IMR-90 (cell line): ENCODE measurements at regions not wholly inside any gene's neighbourhood (a gene's known extent, or its start where the extent isn't known, plus 50 kb on each side); places are given as distances from the start of the nearest gene placed in this dataset.

Experiments
- ATAC-seq: fragments of 200-7000 bp; cut with Tn5 transposase; 2 replicates; pipeline ENCODE4 v1.9.1; 2020; ENCODE audit warnings: low read depth, mild to moderate bottlenecking, moderate library complexity
- BruUV-seq: library from RNA; stranded (reverse); fragments of 400-500 nt; replicated peaks from 2 replicates; lab custom pipeline; 2021; lab: Mats Ljungman, UMichigan
- CTCF ChIA-PET: fragments of 300-600 bp; formaldehyde crosslinking; extraction: SDS; loops from one replicate; lab custom pipeline; 2021; ENCODE audit warnings: antibody characterized with exemption; lab: Yijun Ruan, JAX
- POLR2A ChIA-PET: fragments of 300-600 bp; sonication (Branson Sonifier 250); formaldehyde crosslinking; loops from one replicate; lab custom pipeline; 2022; ENCODE audit warnings: antibody characterized with exemption; ENCODE audit not compliant: unreplicated experiment; lab: Charles Lee
- DNase-seq: peaks from one replicate; pipeline ENCODE4 v3.0.0; 2013
- H2AFZ ChIP-seq: replicated peaks from 2 replicates; pipeline ENCODE3; 2013; ENCODE audit warnings: low read length, mild to moderate bottlenecking; ENCODE audit not compliant: poor library complexity
- H2AK5ac ChIP-seq: 2 replicates; pipeline ENCODE4 v1.6.1; 2013; ENCODE audit warnings: low read depth, low read length, inconsistent platforms
- H2AK9ac ChIP-seq: replicated peaks from 2 replicates; pipeline ENCODE3; 2013; ENCODE audit warnings: mild to moderate bottlenecking, low read depth, low read length, moderate library complexity; ENCODE audit not compliant: poor library complexity
- H2BK120ac ChIP-seq: 2 replicates; pipeline ENCODE4 v1.6.1; 2013; ENCODE audit warnings: low read depth, low read length, inconsistent platforms
- H2BK15ac ChIP-seq: 3 replicates; pipeline ENCODE4 v1.6.1; 2013; ENCODE audit warnings: low read depth, low read length, inconsistent platforms
- H2BK20ac ChIP-seq: 2 replicates; pipeline ENCODE4 v1.6.1; 2013; ENCODE audit warnings: low read depth, mild to moderate bottlenecking, inconsistent platforms, low read length, moderate library complexity
- H2BK5ac ChIP-seq: 2 replicates; pipeline ENCODE4 v1.6.1; 2013; ENCODE audit warnings: mild to moderate bottlenecking, low read depth, low read length, inconsistent platforms; ENCODE audit not compliant: poor library complexity, severe bottlenecking
- H3K14ac ChIP-seq: replicated peaks from 2 replicates; pipeline ENCODE4 v1.6.1; 2013; ENCODE audit warnings: low read depth, low read length, inconsistent platforms
- H3K18ac ChIP-seq: 2 replicates; pipeline ENCODE4 v1.6.1; 2013; ENCODE audit warnings: low read depth, low read length, control low read depth
- H3K23ac ChIP-seq: 2 replicates; pipeline ENCODE4 v1.6.1; 2013; ENCODE audit warnings: low read depth, low read length, inconsistent platforms
- H3K27ac ChIP-seq: 2 replicates; pipeline ENCODE4 v1.5.1; 2013; ENCODE audit warnings: mild to moderate bottlenecking, control low read depth, low read length; ENCODE audit not compliant: insufficient read depth
- H3K27me3 ChIP-seq: 2 replicates; pipeline ENCODE4 v1.6.1; 2013; ENCODE audit warnings: low read length; ENCODE audit not compliant: control insufficient read depth, insufficient read depth
- H3K36me3 ChIP-seq: 2 replicates; pipeline ENCODE4 v1.6.1; 2013; ENCODE audit warnings: low read length, mixed read lengths; ENCODE audit not compliant: control insufficient read depth, insufficient read depth
- H3K4ac ChIP-seq: 2 replicates; pipeline ENCODE4 v1.6.1; 2013; ENCODE audit warnings: low read depth, low read length, inconsistent platforms
- H3K4me1 ChIP-seq: 2 replicates; pipeline ENCODE4 v1.6.1; 2013; ENCODE audit warnings: low read length, mixed read lengths; ENCODE audit not compliant: control insufficient read depth, insufficient read depth
- H3K4me2 ChIP-seq: 2 replicates; pipeline ENCODE4 v1.6.1; 2013; ENCODE audit warnings: low read depth, mild to moderate bottlenecking, control low read depth, low read length, moderate library complexity
- H3K4me3 ChIP-seq: 2 replicates; pipeline ENCODE4 v1.5.1; 2013; ENCODE audit warnings: low read depth, mild to moderate bottlenecking, control low read depth, low read length, moderate library complexity; ENCODE audit not compliant: insufficient read depth
- H3K56ac ChIP-seq: 2 replicates; pipeline ENCODE4 v1.6.1; 2013; ENCODE audit warnings: low read length, inconsistent platforms; ENCODE audit not compliant: insufficient read depth; ENCODE audit errors: extremely low read depth
- H3K79me1 ChIP-seq, 2 experiments: 2 replicates each; pipeline ENCODE4 v1.6.1; 2013; ENCODE audit warnings: low read length in 2 of 2, inconsistent platforms in 1 of 2, low read depth in 1 of 2
- H3K9ac ChIP-seq: 2 replicates; pipeline ENCODE4 v1.6.1; 2013; ENCODE audit warnings: low read depth, low read length, control low read depth
- H3K9me1 ChIP-seq: 2 replicates; pipeline ENCODE4 v1.6.1; 2013; ENCODE audit warnings: low read length, inconsistent platforms; ENCODE audit not compliant: insufficient read depth
- H3K9me3 ChIP-seq: 2 replicates; pipeline ENCODE4 v1.6.1; 2013; ENCODE audit warnings: low read length; ENCODE audit not compliant: control insufficient read depth, insufficient read depth
- H4K20me1 ChIP-seq: 2 replicates; pipeline ENCODE4 v1.6.1; 2013; ENCODE audit warnings: low read length, inconsistent platforms; ENCODE audit not compliant: insufficient read depth
- H4K5ac ChIP-seq: 2 replicates; pipeline ENCODE4 v1.6.1; 2013; ENCODE audit warnings: mild to moderate bottlenecking, low read depth, low read length, control low read depth
- H4K8ac ChIP-seq, 2 experiments: 2 replicates each; pipeline ENCODE4 v1.6.1; 2013; ENCODE audit warnings: low read depth in 2 of 2, low read length in 2 of 2, control low read depth in 1 of 2, inconsistent platforms in 1 of 2
- H4K91ac ChIP-seq: 2 replicates; pipeline ENCODE4 v1.6.1; 2013; ENCODE audit warnings: low read depth, low read length, inconsistent platforms; ENCODE audit not compliant: insufficient read depth
- CEBPB ChIP-seq: IDR thresholded peaks from 2 replicates; pipeline ENCODE4 v1.6.1; 2012; ENCODE audit warnings: low read depth, low read length, improper control_type of control experiment
- CHD1 ChIP-seq: IDR thresholded peaks from 2 replicates; pipeline ENCODE4 v1.6.1; 2012; ENCODE audit warnings: low read depth, low read length, improper control_type of control experiment
- CTCF ChIP-seq: conservative IDR thresholded peaks from 2 replicates; pipeline ENCODE4 v1.5.1; 2012; ENCODE audit warnings: mild to moderate bottlenecking, low read depth, low read length, improper control_type of control experiment
- ELK1 ChIP-seq: fragments of 150-350 bp; IDR thresholded peaks from 2 replicates; pipeline ENCODE4 v1.6.1; 2016; ENCODE audit warnings: low read depth, mild to moderate bottlenecking, low read length, moderate library complexity, borderline replicate concordance
- MAFK ChIP-seq: IDR thresholded peaks from 2 replicates; pipeline ENCODE4 v1.6.1; 2012; ENCODE audit warnings: low read depth, low read length, improper control_type of control experiment
- MAZ ChIP-seq: IDR thresholded peaks from 2 replicates; pipeline ENCODE4 v1.6.1; 2012; ENCODE audit warnings: low read depth, mild to moderate bottlenecking, low read length, improper control_type of control experiment, moderate library complexity, borderline replicate concordance
- MXI1 ChIP-seq: IDR thresholded peaks from 2 replicates; pipeline ENCODE4 v1.6.1; 2012; ENCODE audit warnings: low read depth, mild to moderate bottlenecking, low read length, moderate library complexity, borderline replicate concordance
- NFE2L2 ChIP-seq: fragments of 150-350 bp; IDR thresholded peaks from 2 replicates; pipeline ENCODE4 v1.6.1; 2016; ENCODE audit warnings: low read depth, mild to moderate bottlenecking, low read length
- POLR2A ChIP-seq: IDR thresholded peaks from 2 replicates; pipeline ENCODE4 v1.6.1; 2012; ENCODE audit warnings: mild to moderate bottlenecking, low read depth, low read length
- SMC3 ChIP-seq: fragments of 150-350 bp; IDR thresholded peaks from 2 replicates; pipeline ENCODE4 v1.6.1; 2016; ENCODE audit warnings: low read depth, mild to moderate bottlenecking, antibody characterized with exemption, low read length, moderate library complexity
- WGBS, 2 experiments: methylation state at CpG; one replicate each; pipeline versions ENCODE4 v1.1.5 to v1.1.7; 2013; ENCODE audit warnings: missing lambda C conversion rate in 2 of 2; ENCODE audit not compliant: insufficient read length in 1 of 2; ENCODE audit errors: extremely low coverage in 2 of 2; 5-methylcytosine and 5-hydroxymethylcytosine counted together
- dilution Hi-C: fragments of 300-500 bp; cut with HindIII; formaldehyde crosslinking; loops from one replicate; pipeline ENCODE4 v1.14.3; 2018; ENCODE audit warnings: low sequenced_read_pairs; ENCODE audit not compliant: unreplicated experiment
- in situ Hi-C: fragments of 300-500 bp; cut with MboI; formaldehyde crosslinking; loops from 3 replicates; pipeline ENCODE4 v1.14.3; 2019; ENCODE audit warnings: low sequenced_read_pairs, inconsistent platforms, mixed read lengths
- intact Hi-C: fragments of 100-400 bp; cut with micrococcal nuclease; formaldehyde crosslinking; loops from 2 replicates; pipeline ENCODE4 v1.10.0; 2022

- no peaks in the 10 kb centered on the region for H3K36me3 ChIP-seq
- H3K27ac ChIP-seq = no peak overlapping the region
- H2BK15ac ChIP-seq = no peak overlapping the region
- dilution Hi-C loops = no loop called here
- in situ Hi-C loops = no loop called here
- H3K27me3 ChIP-seq = no peaks in the 10 kb centered on the region
- peaks cover 5% of the 10 kb centered on the region for H3K9me3 ChIP-seq
- TF ChIP-seq CHD1 = no peak
- no peak for TF ChIP-seq MAFK
- TF ChIP-seq ELK1 = no peak
- no peak for TF ChIP-seq SMC3
- TF ChIP-seq MXI1 = no peak
- no peak for TF ChIP-seq MAZ
- TF ChIP-seq CTCF = no peak
- TF ChIP-seq NFE2L2 = no peak
- TF ChIP-seq CEBPB = no peak
- no peak for TF ChIP-seq POLR2A
- no peaks in the 10 kb centered on the region for H3K79me1 ChIP-seq
- H3K9ac ChIP-seq = no peak overlapping the region
- ATAC-seq (no peak), DNase-seq (no peak)
- H3K4me3 ChIP-seq = no peak overlapping the region
- no peaks in the 10 kb centered on the region for H4K20me1 ChIP-seq
- no peak overlapping the region for H2AFZ ChIP-seq
- H3K18ac ChIP-seq = no peak overlapping the region
- ChIA-PET CTCF (no interaction called here), POLR2A (no interaction called here)
- no peak overlapping the region for H2AK5ac ChIP-seq
- no peaks in the 10 kb centered on the region for H3K4me1 ChIP-seq
- no peak overlapping the region for H3K56ac ChIP-seq
- no peak overlapping the region for H2BK120ac ChIP-seq
- no CpG with 5 or more reads among the region's 4 CpGs for WGBS, 2 experiments
- H3K14ac ChIP-seq = no peak overlapping the region
- BruUV-seq = no TSS peak
- no peak overlapping the region for H4K8ac ChIP-seq
- no peak overlapping the region for H3K23ac ChIP-seq
- H4K5ac ChIP-seq = no peak overlapping the region
- H2AK9ac ChIP-seq = no peak overlapping the region
- no peak overlapping the region for H3K4me2 ChIP-seq
- no peak overlapping the region for H2BK5ac ChIP-seq
- H2BK20ac ChIP-seq = no peak overlapping the region
- no peak overlapping the region for H4K91ac ChIP-seq
- no peak overlapping the region for H3K4ac ChIP-seq
- intact Hi-C loops = no loop called here
- H3K9me1 ChIP-seq = no peaks in the 10 kb centered on the region
Observed at GRCh38 chr4:57974821-57975220, 864.6 kb upstream of the IGFBP7 start.
